Esophagus squamous epithelium (tissue), 4 donors: ENCODE measurements at regions not wholly inside any gene's neighbourhood (a gene's known extent, or its start where the extent isn't known, plus 50 kb on each side); places are given as distances from the start of the nearest gene placed in this dataset.

Source experiments
- POLR2A ChIP-seq, 4 donors: fragments of 450-650 bp; IDR thresholded peaks; one replicate each; pipeline ENCODE4 v1.6.1; 2017; ENCODE audit warnings: antibody characterized with exemption in 4 of 4, mild to moderate bottlenecking in 4 of 4, moderate library complexity in 3 of 4
- TF ChIP-seq, protein P1 (sequence below), 6 experiments: fragments of 450-650 bp in 4 of 6; fragments of 200-600 bp in 2 of 6; sonication (generic) in 2 of 6; IDR thresholded peaks; one replicate each; pipeline ENCODE4 v1.5.1; 2016 to 2019; ENCODE audit warnings: antibody characterized with exemption in 6 of 6, mild to moderate bottlenecking in 4 of 6, moderate library complexity in 4 of 6

GRCh38 chr18:6570581-6571238, 156.0 kb upstream of the L3MBTL4 start:
- no peak for TF ChIP-seq POLR2A (IDR thresholded peaks at IDR 0.05)
- TF ChIP-seq, protein P1, sequence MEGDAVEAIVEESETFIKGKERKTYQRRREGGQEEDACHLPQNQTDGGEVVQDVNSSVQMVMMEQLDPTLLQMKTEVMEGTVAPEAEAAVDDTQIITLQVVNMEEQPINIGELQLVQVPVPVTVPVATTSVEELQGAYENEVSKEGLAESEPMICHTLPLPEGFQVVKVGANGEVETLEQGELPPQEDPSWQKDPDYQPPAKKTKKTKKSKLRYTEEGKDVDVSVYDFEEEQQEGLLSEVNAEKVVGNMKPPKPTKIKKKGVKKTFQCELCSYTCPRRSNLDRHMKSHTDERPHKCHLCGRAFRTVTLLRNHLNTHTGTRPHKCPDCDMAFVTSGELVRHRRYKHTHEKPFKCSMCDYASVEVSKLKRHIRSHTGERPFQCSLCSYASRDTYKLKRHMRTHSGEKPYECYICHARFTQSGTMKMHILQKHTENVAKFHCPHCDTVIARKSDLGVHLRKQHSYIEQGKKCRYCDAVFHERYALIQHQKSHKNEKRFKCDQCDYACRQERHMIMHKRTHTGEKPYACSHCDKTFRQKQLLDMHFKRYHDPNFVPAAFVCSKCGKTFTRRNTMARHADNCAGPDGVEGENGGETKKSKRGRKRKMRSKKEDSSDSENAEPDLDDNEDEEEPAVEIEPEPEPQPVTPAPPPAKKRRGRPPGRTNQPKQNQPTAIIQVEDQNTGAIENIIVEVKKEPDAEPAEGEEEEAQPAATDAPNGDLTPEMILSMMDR (IDR thresholded peaks at IDR 0.05) = no peak
